Body of pancreas (tissue), 4 donors: ENCODE measurements at regions not wholly inside any gene's neighbourhood (a gene's known extent, or its start where the extent isn't known, plus 50 kb on each side); places are given as distances from the start of the nearest gene placed in this dataset.

Experiments used
- ATAC-seq: fragments of 150-250 bp; one replicate; pipeline ENCODE4 v1.9.1; 2016
- DNase-seq, 4 donors: peaks; one replicate each; pipeline ENCODE4 v3.0.0-alpha.2; 2019
- H3K27ac ChIP-seq, 4 donors: fragments of 200-600 bp; sonication (generic); 1 replicate in 3 of 4; 2 replicates in 1 of 4; pipeline versions ENCODE4 v1.5.1 to v1.6.1; 2016 to 2019; ENCODE audit warnings: mild to moderate bottlenecking in 1 of 4, mixed read lengths in 1 of 4, moderate library complexity in 1 of 4
- H3K27me3 ChIP-seq, 2 donors: fragments of 200-600 bp; sonication (generic); one replicate each; pipeline ENCODE4 v1.6.0; 2016; ENCODE audit warnings: mild to moderate bottlenecking in 1 of 2
- H3K36me3 ChIP-seq, 2 donors: fragments of 200-600 bp; sonication (generic); replicated peaks in 1 of 2; 2 replicates each; pipeline ENCODE4 v1.5.1; 2016; ENCODE audit warnings: low read depth in 2 of 2; ENCODE audit not compliant: insufficient read depth in 1 of 2
- H3K4me1 ChIP-seq: fragments of 200-600 bp; sonication (generic); one replicate; pipeline ENCODE4 v1.6.0; 2016
- H3K4me3 ChIP-seq, 2 donors: fragments of 200-600 bp; sonication (generic); 1 replicate in 1 of 2; 2 replicates in 1 of 2; pipeline ENCODE4 v1.5.1; 2016 to 2019
- H3K9me3 ChIP-seq, 3 donors: fragments of 200-600 bp; sonication (generic); 1 replicate in 2 of 3; 2 replicates in 1 of 3; pipeline ENCODE4 v1.5.1; 2016
- POLR2A ChIP-seq, 3 donors: fragments of 450-650 bp; IDR thresholded peaks; one replicate each; pipeline ENCODE4 v1.6.1; 2016; ENCODE audit warnings: antibody characterized with exemption in 3 of 3, mild to moderate bottlenecking in 2 of 3
- whole genome bisulfite sequencing, 2 donors: methylation state at CpG; one replicate each; pipeline ENCODE4 v1.1.5; 2017; 5-methylcytosine and 5-hydroxymethylcytosine counted together
- intact Hi-C: fragments of 100-400 bp; cut with DNase I; formaldehyde crosslinking; loops from one replicate; pipeline ENCODE4 v1.15.1; 2023
- TF ChIP-seq, protein P1 (sequence below), 7 experiments: fragments of 450-650 bp in 4 of 7; fragments of 200-600 bp in 3 of 7; sonication (generic) in 3 of 7; IDR thresholded peaks; one replicate each; pipeline ENCODE4 v1.5.1; 2016 to 2019; ENCODE audit warnings: antibody characterized with exemption in 7 of 7

DNA sequence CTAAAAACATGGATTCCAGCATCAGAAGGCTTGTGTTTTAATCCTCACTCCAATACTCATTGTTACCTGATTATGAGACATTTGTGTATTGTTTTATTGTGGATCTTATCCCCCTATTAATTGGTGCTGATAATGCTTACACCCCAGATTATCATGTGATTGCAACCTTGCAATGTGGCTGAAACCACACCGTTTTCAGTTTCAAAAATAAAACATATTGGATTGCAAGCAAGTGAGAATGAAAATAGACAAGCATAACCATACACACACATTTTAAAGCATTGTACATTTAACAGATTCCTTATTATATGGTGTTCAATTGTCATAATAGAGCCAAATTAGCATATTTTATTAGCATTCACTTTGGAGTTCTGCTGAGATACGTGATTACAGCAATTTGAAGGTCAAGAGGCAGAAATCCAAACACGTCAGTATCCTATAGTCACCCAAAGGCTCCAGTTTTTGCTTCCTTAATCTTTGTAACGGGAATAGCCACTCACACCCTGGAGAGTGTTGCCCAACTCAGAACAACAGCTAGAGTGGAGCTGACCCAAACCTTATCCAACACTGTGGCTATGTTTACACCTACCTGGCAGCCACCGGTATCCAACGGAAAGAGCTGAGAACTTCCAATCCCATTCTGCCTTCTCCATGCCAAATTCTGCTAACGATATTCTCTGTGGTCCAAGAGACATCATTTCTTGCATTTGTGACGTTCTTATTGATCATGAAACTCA, 317.1 kb upstream of the KLF6 start:
- Histone ChIP-seq H3K9me3 (no peaks in the 10 kb centered on the region), H3K36me3 (no peaks in the 10 kb centered on the region), H3K27me3 (no peaks in the 10 kb centered on the region), H3K4me1 (no peaks in the 10 kb centered on the region), H3K4me3 (no peak overlapping the region), H3K27ac (no peak overlapping the region)
- no peak for ATAC-seq
- DNase-seq = no peak
- TF ChIP-seq, protein P1, sequence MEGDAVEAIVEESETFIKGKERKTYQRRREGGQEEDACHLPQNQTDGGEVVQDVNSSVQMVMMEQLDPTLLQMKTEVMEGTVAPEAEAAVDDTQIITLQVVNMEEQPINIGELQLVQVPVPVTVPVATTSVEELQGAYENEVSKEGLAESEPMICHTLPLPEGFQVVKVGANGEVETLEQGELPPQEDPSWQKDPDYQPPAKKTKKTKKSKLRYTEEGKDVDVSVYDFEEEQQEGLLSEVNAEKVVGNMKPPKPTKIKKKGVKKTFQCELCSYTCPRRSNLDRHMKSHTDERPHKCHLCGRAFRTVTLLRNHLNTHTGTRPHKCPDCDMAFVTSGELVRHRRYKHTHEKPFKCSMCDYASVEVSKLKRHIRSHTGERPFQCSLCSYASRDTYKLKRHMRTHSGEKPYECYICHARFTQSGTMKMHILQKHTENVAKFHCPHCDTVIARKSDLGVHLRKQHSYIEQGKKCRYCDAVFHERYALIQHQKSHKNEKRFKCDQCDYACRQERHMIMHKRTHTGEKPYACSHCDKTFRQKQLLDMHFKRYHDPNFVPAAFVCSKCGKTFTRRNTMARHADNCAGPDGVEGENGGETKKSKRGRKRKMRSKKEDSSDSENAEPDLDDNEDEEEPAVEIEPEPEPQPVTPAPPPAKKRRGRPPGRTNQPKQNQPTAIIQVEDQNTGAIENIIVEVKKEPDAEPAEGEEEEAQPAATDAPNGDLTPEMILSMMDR (IDR thresholded peaks at IDR 0.05) = no peak
- TF ChIP-seq POLR2A (IDR thresholded peaks at IDR 0.05) = no peak
- intact Hi-C loops = no loop called here
- WGBS, 2 donors = 66 to 67% methylated on average over 8 of the region's 8 CpGs

DNA sequence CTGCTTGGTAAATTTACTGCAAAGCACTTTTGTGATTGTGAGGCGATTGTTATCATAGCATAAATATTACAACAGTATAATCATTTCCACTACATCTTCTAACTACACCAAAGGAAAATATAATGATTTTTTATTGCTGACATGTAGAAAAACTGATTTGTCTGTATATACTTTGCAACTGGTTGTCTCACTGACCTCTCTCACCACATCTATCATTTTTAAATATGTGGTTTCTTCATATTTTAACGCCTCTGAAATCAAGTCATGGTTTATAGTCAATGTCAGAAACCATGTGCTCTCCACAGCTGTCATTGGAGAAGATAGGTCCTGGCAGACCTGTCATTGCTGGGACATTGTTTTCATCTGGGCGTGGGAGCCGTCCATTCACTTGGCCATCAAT, 315.4 kb upstream of the KLF6 start:
- Histone ChIP-seq H3K27me3 (no peaks in the 10 kb centered on the region), H3K27ac (no peak overlapping the region), H3K36me3 (no peaks in the 10 kb centered on the region), H3K4me1 (no peaks in the 10 kb centered on the region), H3K4me3 (no peak overlapping the region), H3K9me3 (no peaks in the 10 kb centered on the region)
- no peak for TF ChIP-seq POLR2A (IDR thresholded peaks at IDR 0.05)
- TF ChIP-seq, protein P1 (IDR thresholded peaks at IDR 0.05) = no peak
- DNase-seq (no peak), ATAC-seq (no peak)
- WGBS, 2 donors = 64 to 74% methylated on average over 4 of the region's 4 CpGs
- intact Hi-C loops = no loop called here

DNA sequence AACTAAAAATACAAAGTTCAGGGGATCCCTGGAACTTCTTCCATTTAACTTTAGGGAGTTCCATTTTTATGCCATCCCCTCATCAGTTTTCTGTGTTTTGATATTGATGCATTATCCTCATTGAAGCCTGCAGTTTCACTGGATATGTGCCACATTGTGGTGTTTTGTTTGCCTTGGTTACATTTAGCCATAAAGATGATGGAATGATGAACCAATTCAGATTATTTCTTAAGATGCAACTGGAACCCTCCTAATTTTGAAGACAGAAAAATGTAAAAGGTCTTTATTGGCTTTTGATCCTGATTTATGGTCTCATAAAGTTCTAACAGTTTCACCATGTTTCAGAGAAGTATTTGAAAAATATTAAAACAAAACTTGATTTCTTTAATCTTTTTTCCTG, 314.2 kb upstream of the KLF6 start:
- H3K9me3 ChIP-seq = no peaks in the 10 kb centered on the region
- no peak overlapping the region for H3K27ac ChIP-seq
- H3K4me3 ChIP-seq = no peak overlapping the region
- H3K27me3 ChIP-seq = no peaks in the 10 kb centered on the region
- ATAC-seq = no peak
- DNase-seq = no peak
- intact Hi-C loops = no loop called here
- H3K4me1 ChIP-seq = no peaks in the 10 kb centered on the region
- TF ChIP-seq POLR2A (IDR thresholded peaks at IDR 0.05) = no peak
- TF ChIP-seq, protein P1 (IDR thresholded peaks at IDR 0.05) = no peak
- H3K36me3 ChIP-seq = no peaks in the 10 kb centered on the region

DNA sequence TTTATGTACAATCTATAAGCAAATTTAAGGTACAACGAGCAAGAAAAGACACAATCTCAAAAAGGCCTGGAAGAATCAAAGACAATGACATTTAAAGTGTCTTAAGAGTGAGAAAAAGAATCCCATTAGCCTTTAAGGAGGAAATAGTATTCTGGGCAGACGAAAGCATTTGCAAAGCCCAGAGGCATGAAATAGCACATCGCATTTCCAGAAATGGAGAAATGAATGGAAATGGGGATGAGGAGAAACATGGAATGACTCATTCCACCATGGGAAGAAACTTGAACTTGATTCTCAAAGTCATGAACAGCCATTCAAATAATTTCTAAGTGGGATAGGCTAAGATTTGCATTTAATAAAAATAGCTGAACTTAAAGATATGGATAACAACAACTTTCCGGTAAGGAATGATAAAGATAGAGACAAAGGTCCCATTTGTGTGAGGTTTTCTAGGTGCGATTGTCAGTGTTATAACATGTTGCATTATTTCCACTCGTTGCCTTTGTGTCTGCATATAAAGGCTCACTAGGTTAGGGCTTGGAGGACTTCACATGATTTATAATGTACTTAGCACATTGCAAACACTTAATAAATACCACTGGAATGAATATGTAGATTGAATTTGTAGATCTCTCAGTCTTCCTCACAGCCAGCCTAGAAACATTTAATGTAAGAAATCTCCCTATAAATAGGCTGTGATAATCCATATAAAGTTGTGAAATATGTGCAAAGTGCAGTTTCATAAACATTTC, 310.3 kb upstream of the KLF6 start:
- Histone ChIP-seq H3K36me3 (no peaks in the 10 kb centered on the region), H3K4me1 (no peaks in the 10 kb centered on the region), H3K27me3 (no peaks in the 10 kb centered on the region), H3K27ac (no peak overlapping the region), H3K4me3 (no peak overlapping the region), H3K9me3 (no peaks in the 10 kb centered on the region)
- DNase-seq (no peak), ATAC-seq (no peak)
- WGBS, 2 donors = 66 to 78% methylated on average over 6 of the region's 6 CpGs
- intact Hi-C loops = no loop called here
- TF ChIP-seq, protein P1 (IDR thresholded peaks at IDR 0.05) = no peak
- TF ChIP-seq POLR2A (IDR thresholded peaks at IDR 0.05) = no peak
